HG03159 (cell line): ENCODE measurements at regions not wholly inside any gene's neighbourhood (a gene's known extent, or its start where the extent isn't known, plus 50 kb on each side); places are given as distances from the start of the nearest gene placed in this dataset.
"Not testable (repeated sequence)": the region's sequence is repeated elsewhere in the genome, so short reads cannot be mapped to it uniquely, and the experiment has no call there.

Experiments
- ATAC-seq: cut with Tn5 transposase; IDR thresholded peaks from one replicate; pipeline ENCODE4 v1.9.1; 2021; ENCODE audit warnings: mild to moderate bottlenecking, moderate library complexity; ENCODE audit not compliant: unreplicated experiment

- ATAC-seq = no peak
Measured at GRCh38 chr2:3115301-3116042, 262.1 kb downstream of the EIPR1 start.

DNA sequence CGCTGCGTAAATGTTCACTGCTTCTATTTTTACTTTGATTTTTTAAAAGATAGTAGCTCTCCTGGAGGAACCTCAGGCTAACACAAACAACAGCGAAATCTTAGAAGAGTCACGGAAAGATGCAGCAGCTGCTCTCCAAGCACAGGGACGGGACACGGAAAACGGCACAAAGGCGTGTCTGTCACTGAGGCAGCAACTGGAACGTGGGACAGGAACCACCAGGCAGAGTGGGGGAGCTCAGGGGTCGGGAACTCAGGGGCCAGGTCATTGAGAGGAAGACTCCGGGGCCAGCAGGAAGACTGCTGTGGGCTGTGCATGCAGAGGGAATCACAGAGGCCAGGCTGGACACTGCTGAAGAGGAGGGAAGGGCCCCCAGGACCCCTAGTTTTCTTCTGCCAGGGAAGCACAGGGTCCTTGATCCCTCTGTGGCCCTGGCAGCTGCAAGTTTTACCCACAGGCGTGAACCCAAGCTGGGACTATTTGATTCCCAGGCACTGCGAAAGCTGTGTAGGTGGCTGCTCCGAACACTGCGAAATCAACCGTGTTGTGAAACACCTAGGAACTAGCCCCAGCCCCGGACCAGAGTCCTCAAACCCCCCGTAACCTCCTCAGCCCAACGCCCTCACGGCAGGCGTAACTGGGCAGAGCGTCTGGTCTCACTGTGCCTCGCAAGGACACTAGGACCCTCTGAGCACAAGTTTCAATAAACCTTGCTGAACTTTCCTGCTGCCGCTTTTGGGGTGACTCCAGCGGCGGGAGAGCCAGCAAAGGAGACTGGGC is 263.0 kb downstream of the EIPR1 start:
- ATAC-seq = no peak

DNA sequence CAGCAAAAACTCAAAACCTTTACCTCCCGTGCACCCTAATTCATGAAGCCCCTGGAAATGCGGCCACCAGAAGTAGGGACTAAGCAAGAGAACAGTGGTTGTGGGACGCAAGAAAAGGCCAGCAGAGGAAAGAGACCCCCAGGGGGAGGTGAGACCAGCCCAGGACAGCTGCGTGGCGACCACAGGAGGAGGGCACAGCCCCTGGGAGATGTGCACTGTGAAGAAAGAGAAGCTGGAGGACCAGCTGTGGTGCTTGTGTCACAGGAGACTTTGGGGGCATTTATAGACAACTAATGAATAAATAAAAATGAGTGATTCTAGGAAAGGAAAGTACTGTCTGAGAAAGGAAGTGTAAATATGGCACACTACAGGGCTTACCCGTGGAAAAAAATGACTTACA is 263.8 kb downstream of the EIPR1 start:
- no peak for ATAC-seq

- no peak for ATAC-seq
Measured at GRCh38 chr2:3113122-3113521, 264.5 kb downstream of the EIPR1 start.

- no peak for ATAC-seq
Measured at GRCh38 chr2:3112553-3112952, 265.1 kb downstream of the EIPR1 start.

GRCh38 chr2:3112131-3112530 is 265.5 kb downstream of the EIPR1 start:
- no peak for ATAC-seq

GRCh38 chr2:3110994-3111666 is 266.5 kb downstream of the EIPR1 start:
- ATAC-seq = no peak

GRCh38 chr2:3110555-3110954 is 267.1 kb downstream of the EIPR1 start:
- ATAC-seq = no peak

DNA sequence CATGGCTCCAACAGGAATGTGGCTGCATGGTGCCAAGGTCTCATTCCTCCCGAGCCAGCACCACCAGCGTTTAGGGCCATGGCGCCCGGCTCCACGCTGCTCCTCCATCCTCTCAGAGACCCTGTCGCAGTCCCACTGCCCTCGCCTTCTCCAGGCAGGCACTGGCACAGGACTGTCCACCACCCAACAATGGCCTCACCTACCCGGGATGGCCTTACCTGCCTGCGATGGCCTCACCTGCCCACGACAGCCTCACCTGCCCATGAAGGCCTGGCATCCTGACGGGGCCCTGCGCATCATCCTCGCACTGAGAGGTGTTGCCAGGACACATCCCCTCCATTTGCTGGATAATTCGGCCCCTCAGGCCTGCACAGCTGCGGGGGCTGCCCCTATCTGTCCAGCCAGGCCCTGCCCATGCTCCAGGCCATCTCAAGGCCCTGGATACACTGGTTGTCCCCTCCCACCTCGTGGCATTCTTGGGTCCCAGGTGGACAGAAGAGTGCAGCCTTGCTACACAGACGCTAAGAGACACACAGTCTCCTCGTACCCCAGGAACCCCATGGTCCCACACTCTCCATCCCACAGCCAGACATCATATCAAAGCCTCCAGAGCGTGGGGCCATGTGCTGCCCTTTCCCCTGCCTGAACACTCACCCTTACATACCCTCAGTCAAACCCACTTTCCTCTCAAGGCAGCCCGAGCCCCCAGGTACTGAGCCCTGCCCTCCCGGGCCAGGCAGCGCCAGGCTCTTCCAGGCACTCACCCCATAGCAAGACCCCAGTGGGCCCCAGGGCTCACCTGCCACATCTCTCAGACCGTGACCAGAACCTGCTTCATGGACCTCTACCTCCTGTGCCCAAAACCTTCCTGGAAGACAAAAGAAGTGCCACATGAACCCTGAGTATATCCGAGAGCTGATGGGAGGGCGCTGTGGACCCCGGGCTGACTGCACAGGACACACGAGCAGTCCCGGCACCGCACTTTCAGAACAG is 268.6 kb downstream of the EIPR1 start:
- ATAC-seq = no peak

DNA sequence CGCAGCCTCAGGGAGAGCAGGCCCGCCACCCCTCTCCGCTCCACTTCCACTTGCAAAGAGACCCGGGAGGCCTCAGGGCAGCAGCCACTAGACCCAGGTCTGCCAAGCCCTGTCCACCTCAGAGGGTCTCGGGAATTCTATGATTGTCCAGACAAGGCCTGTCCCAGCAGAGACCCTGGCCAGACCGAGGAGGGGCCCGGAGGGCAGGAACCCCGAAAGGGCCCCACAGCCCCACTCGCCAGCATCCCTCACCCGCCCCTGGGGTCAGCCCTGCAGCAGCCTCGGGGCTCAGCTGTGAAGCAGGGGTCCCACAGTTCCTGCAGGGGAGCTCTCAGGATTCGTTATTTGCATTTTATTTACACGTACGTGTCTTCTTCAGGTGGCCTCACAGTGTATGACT is 269.5 kb downstream of the EIPR1 start:
- ATAC-seq = no peak

DNA sequence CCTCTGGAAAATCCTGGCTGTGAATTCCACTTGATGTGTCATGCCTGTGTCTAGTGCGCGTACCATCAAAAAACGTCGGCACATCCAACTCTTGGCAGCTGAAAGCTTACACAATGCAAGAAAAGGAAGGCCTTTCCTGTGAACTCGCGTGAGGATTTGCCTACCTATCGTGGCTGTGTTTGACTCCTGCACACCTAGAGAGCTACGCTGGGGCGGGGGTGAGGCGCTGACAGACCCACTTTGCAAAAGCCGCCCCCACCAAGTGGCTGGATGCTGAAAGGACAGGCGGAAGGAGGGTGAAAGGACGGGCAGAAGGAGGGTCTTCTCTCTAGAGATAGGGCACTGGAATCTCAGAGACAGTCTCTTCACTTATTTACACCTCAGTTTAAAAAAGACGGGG is 270.1 kb downstream of the EIPR1 start:
- ATAC-seq = no peak

GRCh38 chr2:3105814-3106569 is 271.6 kb downstream of the EIPR1 start:
- ATAC-seq = no peak

DNA sequence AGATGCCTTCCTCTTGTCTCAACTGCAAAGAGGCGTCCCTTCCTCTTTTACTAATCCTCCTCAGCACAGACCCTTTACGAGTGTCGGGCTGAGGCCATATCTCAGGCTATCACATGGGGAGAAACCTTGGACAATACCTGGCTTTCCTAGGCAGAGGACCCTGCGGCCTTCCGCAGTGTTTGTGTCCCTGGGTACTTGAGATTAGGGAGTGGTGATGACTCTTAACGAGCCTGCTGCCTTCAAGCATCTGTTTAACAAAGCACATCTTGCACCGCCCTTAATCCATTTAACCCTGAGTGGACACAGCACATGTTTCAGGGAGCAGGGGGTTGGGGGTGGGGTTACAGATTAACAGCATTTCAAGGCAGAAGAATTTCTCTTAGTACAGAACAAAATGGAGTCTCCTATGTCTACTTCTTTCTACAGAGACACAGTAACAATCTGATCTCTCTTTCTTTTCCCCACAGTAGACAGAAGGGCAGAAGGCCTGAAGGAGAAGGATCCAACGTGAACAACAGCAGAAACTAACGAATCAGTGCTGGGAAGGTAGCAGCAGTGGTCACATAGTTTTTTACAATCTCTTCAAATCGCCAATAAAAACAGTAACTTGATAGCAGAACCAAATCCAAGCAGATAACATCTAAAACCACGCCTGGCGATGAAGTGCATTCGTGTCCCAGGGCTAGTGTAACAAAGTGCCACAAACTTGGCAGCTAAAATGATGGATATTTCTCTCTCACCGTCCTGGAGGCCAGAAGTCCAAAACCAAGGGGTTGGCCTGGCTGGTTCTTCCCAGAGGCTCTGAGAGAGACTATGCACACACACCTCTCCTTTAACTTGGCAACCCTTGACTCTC is 272.4 kb downstream of the EIPR1 start:
- not testable (repeated sequence) for ATAC-seq

DNA sequence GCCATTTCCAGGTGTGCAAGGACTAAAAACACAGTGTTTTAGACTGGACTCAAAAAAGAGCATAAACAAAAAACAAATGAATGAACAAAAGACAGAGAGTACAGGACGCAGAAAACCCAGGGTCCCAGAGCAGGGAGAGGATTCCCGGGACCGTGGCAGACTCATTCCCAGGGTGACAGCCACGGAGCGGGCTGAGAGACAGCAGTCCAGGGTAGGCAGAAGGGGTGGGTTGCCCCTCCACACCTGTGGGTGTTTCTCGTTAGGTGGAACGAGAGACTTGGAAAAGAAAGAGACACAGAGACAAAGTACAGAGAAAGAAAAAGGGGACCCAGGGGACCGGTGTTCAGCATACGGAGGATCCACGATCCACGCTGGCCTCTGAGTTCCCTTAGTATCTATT is 273.4 kb downstream of the EIPR1 start:
- no peak for ATAC-seq

- no peak for ATAC-seq
Measured at GRCh38 chr2:3102922-3103569, 274.6 kb downstream of the EIPR1 start.

DNA sequence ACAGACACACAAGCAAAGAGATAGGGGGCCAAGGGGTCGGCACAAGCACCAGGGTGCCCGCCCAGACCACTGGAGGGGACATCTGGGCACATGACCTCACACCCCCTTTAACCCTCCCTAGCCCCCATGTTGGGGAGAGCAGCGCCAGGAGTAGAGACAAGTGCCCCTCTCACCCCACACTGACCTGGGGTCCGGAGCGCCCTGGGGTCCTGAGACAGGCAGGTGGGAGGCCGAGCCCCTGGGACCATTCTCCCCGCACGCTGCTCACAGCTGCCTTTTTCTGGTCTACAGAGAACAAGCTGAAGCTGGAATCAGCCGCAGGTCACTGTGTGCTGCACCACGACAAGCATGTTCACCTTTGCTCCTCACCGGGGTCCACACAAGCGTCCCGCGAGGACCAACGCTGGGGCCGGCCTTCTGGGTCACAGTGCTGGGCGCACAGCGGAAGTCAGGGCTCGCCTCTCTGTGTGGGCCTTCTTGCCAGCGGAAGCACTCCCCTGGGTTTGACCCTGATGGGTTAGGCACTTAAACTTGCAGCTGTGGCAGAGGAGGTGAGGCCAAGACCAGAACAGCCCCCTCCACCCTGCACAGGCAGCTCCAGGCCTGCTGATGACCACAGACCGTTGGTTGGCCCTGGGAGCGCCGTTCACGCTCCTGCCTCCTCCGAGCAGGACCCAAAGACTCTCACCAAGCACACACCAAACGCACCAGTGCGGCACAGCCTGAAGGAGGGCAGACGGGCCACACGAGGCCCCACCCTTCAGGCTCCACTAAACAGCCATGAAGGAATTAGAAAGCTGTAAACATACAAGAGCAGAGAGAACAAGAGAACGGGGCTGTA is 275.3 kb downstream of the EIPR1 start:
- ATAC-seq = no peak
